HepG2 (cell line): ENCODE measurements at regions not wholly inside any gene's neighbourhood (a gene's known extent, or its start where the extent isn't known, plus 50 kb on each side); places are given as distances from the start of the nearest gene placed in this dataset.

Experiments
- FOXO1 ChIP-seq: sonication (generic); formaldehyde crosslinking; IDR thresholded peaks from 2 replicates; pipeline ENCODE4 v1.4.0; 2020; ENCODE audit warnings: missing genetic modification reagents
- NFIB ChIP-seq: sonication (generic); formaldehyde crosslinking; IDR thresholded peaks from 2 replicates; pipeline ENCODE4 v1.9.0; 2021; ENCODE audit warnings: missing genetic modification reagents, mild to moderate bottlenecking, borderline replicate concordance
- NFYB ChIP-seq: sonication (generic); formaldehyde crosslinking; IDR thresholded peaks from 2 replicates; pipeline ENCODE4 v1.4.0; 2020; ENCODE audit warnings: missing genetic modification reagents
- ZBTB20 ChIP-seq: sonication (generic); formaldehyde crosslinking; IDR thresholded peaks from 2 replicates; pipeline ENCODE4 v1.8.1; 2023; ENCODE audit warnings: missing genetic modification reagents, low read depth, mild to moderate bottlenecking, borderline replicate concordance
- ZC3H4 ChIP-seq: sonication (generic); formaldehyde crosslinking; IDR thresholded peaks from 2 replicates; pipeline ENCODE4 v1.4.0; 2020; ENCODE audit warnings: missing genetic modification reagents, borderline replicate concordance
- ZNF441 ChIP-seq: sonication (generic); formaldehyde crosslinking; IDR thresholded peaks from 2 replicates; pipeline ENCODE4 v1.7.0; 2021; ENCODE audit warnings: missing genetic modification reagents, borderline replicate concordance
- ZNF468 ChIP-seq: sonication (generic); formaldehyde crosslinking; IDR thresholded peaks from 2 replicates; pipeline ENCODE4 v1.8.0; 2022; ENCODE audit warnings: mild to moderate bottlenecking, moderate library complexity, missing genetic modification reagents
- ZNF816 ChIP-seq: sonication (generic); formaldehyde crosslinking; IDR thresholded peaks from 2 replicates; pipeline ENCODE4 v1.8.0; 2022; ENCODE audit warnings: missing genetic modification reagents, mild to moderate bottlenecking, borderline replicate concordance
- TF ChIP-seq, protein P1 (sequence below): sonication (generic); formaldehyde crosslinking; IDR thresholded peaks from 2 replicates; pipeline ENCODE4 v1.4.0; 2020; ENCODE audit warnings: mild to moderate bottlenecking, missing genetic modification reagents
- TF ChIP-seq, protein P2 (sequence below): sonication (generic); formaldehyde crosslinking; IDR thresholded peaks from 2 replicates; pipeline ENCODE4 v1.5.1; 2020; ENCODE audit warnings: mild to moderate bottlenecking, missing genetic modification reagents, borderline replicate concordance
- TF ChIP-seq, protein P3 (sequence below): sonication (generic); formaldehyde crosslinking; IDR thresholded peaks from 2 replicates; pipeline ENCODE4 v1.5.0; 2020; ENCODE audit warnings: missing genetic modification reagents
- TF ChIP-seq, protein P4 (sequence below): sonication (generic); formaldehyde crosslinking; IDR thresholded peaks from 2 replicates; pipeline ENCODE4 v1.9.0; 2021; ENCODE audit warnings: missing genetic modification reagents, mild to moderate bottlenecking, borderline replicate concordance
- TF ChIP-seq, protein P5 (sequence below): sonication (generic); formaldehyde crosslinking; IDR thresholded peaks from 2 replicates; pipeline ENCODE4 v1.4.0; 2020; ENCODE audit warnings: missing genetic modification reagents, borderline replicate concordance

DNA sequence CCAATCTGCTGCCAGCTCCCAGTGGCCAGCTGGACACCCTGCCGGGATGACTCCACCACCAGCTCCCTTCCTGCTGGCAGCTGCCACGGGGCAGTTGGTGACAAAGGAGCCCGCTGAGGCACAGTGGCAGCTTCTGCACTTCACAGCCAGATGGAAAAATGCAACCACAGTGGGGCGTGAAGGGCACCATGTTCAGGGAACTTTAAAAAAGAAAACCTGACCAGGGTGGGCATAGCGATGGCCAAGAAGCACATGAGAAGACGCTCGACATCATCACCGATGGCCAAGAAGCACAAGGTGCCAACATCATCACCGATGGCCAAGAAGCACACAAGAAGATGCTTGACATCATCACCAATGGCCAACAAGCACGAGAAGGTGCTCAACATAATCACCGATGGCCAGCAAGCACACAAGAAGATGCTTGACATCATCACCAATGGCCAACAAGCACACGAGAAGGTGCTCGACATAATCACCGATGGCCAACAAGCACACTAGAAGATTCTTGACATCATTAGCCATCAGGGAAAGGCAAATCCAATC lies 243.5 kb downstream of the EIPR1 start (continued):
- TF ChIP-seq, protein P1, sequence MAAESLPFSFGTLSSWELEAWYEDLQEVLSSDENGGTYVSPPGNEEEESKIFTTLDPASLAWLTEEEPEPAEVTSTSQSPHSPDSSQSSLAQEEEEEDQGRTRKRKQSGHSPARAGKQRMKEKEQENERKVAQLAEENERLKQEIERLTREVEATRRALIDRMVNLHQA (CRISPR knock-in tag): no peak
- TF ChIP-seq FOXO1 (CRISPR knock-in tag) (no peak), NFYB (CRISPR knock-in tag) (no peak), ZBTB20 (CRISPR knock-in tag) (no peak), NFIB (no peak), ZC3H4 (CRISPR knock-in tag) (no peak), ZNF816 (no peak), ZNF468 (no peak), ZNF441 (CRISPR knock-in tag) (no peak)
- TF ChIP-seq, protein P2, sequence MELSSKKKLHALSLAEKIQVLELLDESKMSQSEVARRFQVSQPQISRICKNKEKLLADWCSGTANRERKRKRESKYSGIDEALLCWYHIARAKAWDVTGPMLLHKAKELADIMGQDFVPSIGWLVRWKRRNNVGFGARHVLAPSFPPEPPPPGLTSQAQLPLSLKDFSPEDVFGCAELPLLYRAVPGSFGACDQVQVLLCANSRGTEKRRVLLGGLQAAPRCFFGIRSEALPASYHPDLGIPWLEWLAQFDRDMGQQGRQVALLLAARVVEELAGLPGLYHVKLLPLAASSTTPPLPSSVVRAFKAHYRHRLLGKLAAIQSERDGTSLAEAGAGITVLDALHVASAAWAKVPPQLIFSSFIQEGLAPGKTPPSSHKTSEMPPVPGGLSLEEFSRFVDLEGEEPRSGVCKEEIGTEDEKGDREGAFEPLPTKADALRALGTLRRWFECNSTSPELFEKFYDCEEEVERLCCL (CRISPR knock-in tag): no peak
- TF ChIP-seq, protein P3, sequence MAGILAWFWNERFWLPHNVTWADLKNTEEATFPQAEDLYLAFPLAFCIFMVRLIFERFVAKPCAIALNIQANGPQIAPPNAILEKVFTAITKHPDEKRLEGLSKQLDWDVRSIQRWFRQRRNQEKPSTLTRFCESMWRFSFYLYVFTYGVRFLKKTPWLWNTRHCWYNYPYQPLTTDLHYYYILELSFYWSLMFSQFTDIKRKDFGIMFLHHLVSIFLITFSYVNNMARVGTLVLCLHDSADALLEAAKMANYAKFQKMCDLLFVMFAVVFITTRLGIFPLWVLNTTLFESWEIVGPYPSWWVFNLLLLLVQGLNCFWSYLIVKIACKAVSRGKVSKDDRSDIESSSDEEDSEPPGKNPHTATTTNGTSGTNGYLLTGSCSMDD (CRISPR knock-in tag): no peak
- TF ChIP-seq, protein P4, sequence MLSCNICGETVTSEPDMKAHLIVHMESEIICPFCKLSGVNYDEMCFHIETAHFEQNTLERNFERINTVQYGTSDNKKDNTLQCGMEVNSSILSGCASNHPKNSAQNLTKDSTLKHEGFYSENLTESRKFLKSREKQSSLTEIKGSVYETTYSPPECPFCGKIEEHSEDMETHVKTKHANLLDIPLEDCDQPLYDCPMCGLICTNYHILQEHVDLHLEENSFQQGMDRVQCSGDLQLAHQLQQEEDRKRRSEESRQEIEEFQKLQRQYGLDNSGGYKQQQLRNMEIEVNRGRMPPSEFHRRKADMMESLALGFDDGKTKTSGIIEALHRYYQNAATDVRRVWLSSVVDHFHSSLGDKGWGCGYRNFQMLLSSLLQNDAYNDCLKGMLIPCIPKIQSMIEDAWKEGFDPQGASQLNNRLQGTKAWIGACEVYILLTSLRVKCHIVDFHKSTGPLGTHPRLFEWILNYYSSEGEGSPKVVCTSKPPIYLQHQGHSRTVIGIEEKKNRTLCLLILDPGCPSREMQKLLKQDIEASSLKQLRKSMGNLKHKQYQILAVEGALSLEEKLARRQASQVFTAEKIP (CRISPR knock-in tag): no peak
- TF ChIP-seq, protein P5, sequence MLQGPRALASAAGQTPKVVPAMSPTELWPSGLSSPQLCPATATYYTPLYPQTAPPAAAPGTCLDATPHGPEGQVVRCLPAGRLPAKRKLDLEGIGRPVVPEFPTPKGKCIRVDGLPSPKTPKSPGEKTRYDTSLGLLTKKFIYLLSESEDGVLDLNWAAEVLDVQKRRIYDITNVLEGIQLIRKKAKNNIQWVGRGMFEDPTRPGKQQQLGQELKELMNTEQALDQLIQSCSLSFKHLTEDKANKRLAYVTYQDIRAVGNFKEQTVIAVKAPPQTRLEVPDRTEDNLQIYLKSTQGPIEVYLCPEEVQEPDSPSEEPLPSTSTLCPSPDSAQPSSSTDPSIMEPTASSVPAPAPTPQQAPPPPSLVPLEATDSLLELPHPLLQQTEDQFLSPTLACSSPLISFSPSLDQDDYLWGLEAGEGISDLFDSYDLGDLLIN (CRISPR knock-in tag): no peak
